HUES6 (cell line): ENCODE measurements at regions not wholly inside any gene's neighbourhood (a gene's known extent, or its start where the extent isn't known, plus 50 kb on each side); places are given as distances from the start of the nearest gene placed in this dataset.
"Not testable (repeated sequence)": the region's sequence is repeated elsewhere in the genome, so short reads cannot be mapped to it uniquely, and the experiment has no call there.

Experiments
- H3K27ac ChIP-seq: 2 replicates; pipeline ENCODE4 v1.7.0; 2013; ENCODE audit warnings: low read depth, mild to moderate bottlenecking, low read length, inconsistent platforms
- H3K27me3 ChIP-seq: 2 replicates; pipeline ENCODE4 v1.6.1; 2013; ENCODE audit warnings: low read length; ENCODE audit not compliant: control insufficient read depth, insufficient read depth
- H3K36me3 ChIP-seq: 2 replicates; pipeline ENCODE4 v1.6.1; 2013; ENCODE audit warnings: low read length; ENCODE audit not compliant: control insufficient read depth, insufficient read depth
- H3K4me1 ChIP-seq: 2 replicates; pipeline ENCODE4 v1.6.1; 2013; ENCODE audit warnings: low read length; ENCODE audit not compliant: control insufficient read depth, insufficient read depth
- H3K4me3 ChIP-seq: 2 replicates; pipeline ENCODE4 v1.5.1; 2013; ENCODE audit warnings: low read depth, low read length
- H3K9ac ChIP-seq: one replicate; pipeline ENCODE4 v1.6.1; 2013; ENCODE audit warnings: mild to moderate bottlenecking, low read length
- H3K9me3 ChIP-seq: 2 replicates; pipeline ENCODE4 v1.6.1; 2013; ENCODE audit warnings: low read depth, low read length; ENCODE audit not compliant: control insufficient read depth, insufficient read depth

- H3K4me3 ChIP-seq, H3K36me3 ChIP-seq, H3K27me3 ChIP-seq, H3K9ac ChIP-seq, H3K9me3 ChIP-seq, H3K4me1 ChIP-seq, H3K27ac ChIP-seq: not testable (repeated sequence)
Observed at GRCh38 chr12:8332373-8332772, 105.0 kb upstream of the FAM90A1 start.

GRCh38 chr12:8351073-8351472 lies 104.7 kb upstream of the CLEC6A start:
- not testable (repeated sequence) for H3K9me3 ChIP-seq, H3K4me3 ChIP-seq, H3K9ac ChIP-seq, H3K4me1 ChIP-seq, H3K27me3 ChIP-seq, H3K36me3 ChIP-seq, H3K27ac ChIP-seq

GRCh38 chr12:8354741-8355140 lies 101.0 kb upstream of the CLEC6A start:
- not testable (repeated sequence) for H3K36me3 ChIP-seq, H3K9me3 ChIP-seq, H3K4me1 ChIP-seq, H3K27me3 ChIP-seq, H3K4me3 ChIP-seq, H3K27ac ChIP-seq, H3K9ac ChIP-seq

GRCh38 chr12:8355531-8355930 lies 100.2 kb upstream of the CLEC6A start:
- not testable (repeated sequence) for H3K27me3 ChIP-seq, H3K4me3 ChIP-seq, H3K9me3 ChIP-seq, H3K4me1 ChIP-seq, H3K9ac ChIP-seq, H3K27ac ChIP-seq, H3K36me3 ChIP-seq

GRCh38 chr12:8373744-8374143 lies 82.0 kb upstream of the CLEC6A start:
- not testable (repeated sequence) for H3K27ac ChIP-seq, H3K36me3 ChIP-seq, H3K4me3 ChIP-seq, H3K9ac ChIP-seq, H3K4me1 ChIP-seq, H3K27me3 ChIP-seq, H3K9me3 ChIP-seq

- H3K9ac ChIP-seq, H3K36me3 ChIP-seq, H3K27me3 ChIP-seq, H3K4me3 ChIP-seq, H3K4me1 ChIP-seq, H3K27ac ChIP-seq, H3K9me3 ChIP-seq: not testable (repeated sequence)
Observed at GRCh38 chr12:8375122-8375521, 80.6 kb upstream of the CLEC6A start.

GRCh38 chr12:8377756-8378155 lies 78.0 kb upstream of the CLEC6A start:
- H3K27ac ChIP-seq, H3K27me3 ChIP-seq, H3K4me1 ChIP-seq, H3K9me3 ChIP-seq, H3K36me3 ChIP-seq, H3K4me3 ChIP-seq, H3K9ac ChIP-seq: not testable (repeated sequence)

- H3K27me3 ChIP-seq, H3K4me3 ChIP-seq, H3K9me3 ChIP-seq, H3K9ac ChIP-seq, H3K36me3 ChIP-seq, H3K4me1 ChIP-seq, H3K27ac ChIP-seq: not testable (repeated sequence)
Observed at GRCh38 chr12:8382556-8382955, 73.2 kb upstream of the CLEC6A start.

GRCh38 chr12:8384686-8385085 lies 71.1 kb upstream of the CLEC6A start:
- not testable (repeated sequence) for H3K9me3 ChIP-seq, H3K27ac ChIP-seq, H3K27me3 ChIP-seq, H3K36me3 ChIP-seq, H3K4me3 ChIP-seq, H3K4me1 ChIP-seq, H3K9ac ChIP-seq

- not testable (repeated sequence) for H3K36me3 ChIP-seq, H3K9me3 ChIP-seq, H3K9ac ChIP-seq, H3K27ac ChIP-seq, H3K4me3 ChIP-seq, H3K27me3 ChIP-seq, H3K4me1 ChIP-seq
Observed at GRCh38 chr12:8385431-8385830, 70.3 kb upstream of the CLEC6A start.

- H3K27ac ChIP-seq, H3K36me3 ChIP-seq, H3K9ac ChIP-seq, H3K27me3 ChIP-seq, H3K4me3 ChIP-seq, H3K4me1 ChIP-seq, H3K9me3 ChIP-seq: not testable (repeated sequence)
Observed at GRCh38 chr12:8386661-8387060, 69.1 kb upstream of the CLEC6A start.

- H3K4me3 ChIP-seq: peak overlapping the region; percentile 23; the same call in 1 of the 2 replicates
- not testable (repeated sequence) for H3K27ac ChIP-seq, H3K4me1 ChIP-seq, H3K36me3 ChIP-seq, H3K9ac ChIP-seq, H3K27me3 ChIP-seq, H3K9me3 ChIP-seq
Observed at GRCh38 chr12:8389296-8389695, 66.5 kb upstream of the CLEC6A start.
